Effector memory CD8-positive, alpha-beta T cell (primary cell): ENCODE measurements at regions not wholly inside any gene's neighbourhood (a gene's known extent, or its start where the extent isn't known, plus 50 kb on each side); places are given as distances from the start of the nearest gene placed in this dataset.

Source experiments
- ATAC-seq: fragments of 150-1000 bp; cut with Tn5 transposase; replicated peaks from 2 replicates; pipeline ENCODE4 v1.10.0; 2021; ENCODE audit warnings: mild to moderate bottlenecking, moderate library complexity
- DNase-seq, 3 experiments: peaks; one replicate each; pipeline ENCODE4 v3.0.0; 2021
- H3K27ac Mint-ChIP-seq, 2 donors: one replicate each; pipeline ENCODE4 v1.8.0; 2022; ENCODE audit warnings: mild to moderate bottlenecking in 2 of 2, mixed read lengths in 2 of 2, moderate library complexity in 2 of 2
- H3K27me3 Mint-ChIP-seq, 2 donors: one replicate each; pipeline ENCODE4 v1.8.0; 2022; ENCODE audit warnings: mixed read lengths in 2 of 2
- H3K36me3 Mint-ChIP-seq: one replicate; pipeline ENCODE4 v1.8.0; 2022; ENCODE audit warnings: mild to moderate bottlenecking, moderate library complexity, mixed read lengths; ENCODE audit not compliant: insufficient read depth
- H3K4me1 Mint-ChIP-seq, 2 donors: one replicate each; pipeline ENCODE4 v1.8.0; 2022; ENCODE audit warnings: low read depth in 2 of 2, mixed read lengths in 2 of 2
- H3K4me3 Mint-ChIP-seq, 2 donors: one replicate each; pipeline ENCODE4 v1.8.0; 2022; ENCODE audit warnings: mild to moderate bottlenecking in 2 of 2, mixed read lengths in 2 of 2, moderate library complexity in 2 of 2
- H3K9me3 Mint-ChIP-seq, 2 donors: one replicate each; pipeline ENCODE4 v1.8.0; 2022; ENCODE audit warnings: mixed read lengths in 2 of 2

DNA sequence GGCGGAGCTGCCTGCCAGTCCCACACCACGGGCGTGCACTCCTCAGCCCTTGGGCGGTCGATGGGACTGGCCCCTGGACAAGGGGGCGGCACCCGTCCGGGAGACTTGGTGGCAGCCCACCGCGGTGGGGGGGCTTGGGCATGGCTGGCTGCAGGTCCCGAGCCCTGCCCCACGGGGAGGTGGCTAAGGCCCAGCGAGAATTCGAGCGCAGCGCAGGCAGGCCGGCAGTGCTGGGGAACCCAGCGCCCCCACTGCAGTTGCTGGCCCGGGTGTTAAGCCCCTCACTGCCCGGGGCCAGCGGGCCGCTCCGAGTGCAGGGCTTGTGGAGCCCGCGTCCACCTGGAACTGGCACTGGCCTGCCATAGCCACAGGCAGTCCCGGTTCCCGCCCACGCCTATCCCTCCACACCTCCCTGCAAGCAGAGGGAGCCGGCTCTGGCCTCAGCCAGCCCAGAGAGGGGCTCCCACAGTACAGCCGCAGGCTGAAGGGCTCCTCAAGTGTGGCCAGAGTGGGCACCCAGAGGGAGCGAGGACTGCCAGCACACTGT is 742.9 kb upstream of the DDX18 start:
- Mint-ChIP-seq H3K4me1 (no peaks in the 10 kb centered on the region), H3K27me3 (no peaks in the 10 kb centered on the region), H3K36me3 (no peaks in the 10 kb centered on the region), H3K9me3 (peaks cover 8 to 16% of the 10 kb centered on the region in 2 donors), H3K4me3 (no peak overlapping the region), H3K27ac (no peak overlapping the region)
- ATAC-seq (no peak), DNase-seq (no peak)

DNA sequence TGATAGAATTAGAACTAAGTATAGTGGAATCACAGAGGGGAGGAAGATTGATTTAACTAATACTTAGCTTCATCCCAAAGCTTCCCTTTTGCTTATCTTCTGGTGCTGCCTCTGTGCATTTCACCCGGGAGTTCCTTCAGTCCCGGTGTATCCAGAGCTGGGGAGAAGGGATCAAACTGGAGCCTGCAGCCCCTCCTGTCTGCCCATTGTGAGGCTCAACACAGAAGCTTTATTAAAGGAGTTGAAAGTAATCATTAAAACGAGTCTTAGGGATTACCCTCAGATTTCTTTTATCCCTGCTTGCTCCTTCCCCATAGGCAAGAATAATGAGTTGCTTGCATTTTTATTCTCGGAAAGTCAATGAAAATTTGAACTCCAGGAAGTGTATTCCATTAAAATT is 739.7 kb upstream of the DDX18 start:
- no peak for ATAC-seq
- Mint-ChIP-seq H3K9me3 (peaks cover 10 to 25% of the 10 kb centered on the region in 2 donors), H3K4me1 (no peaks in the 10 kb centered on the region)

DNA sequence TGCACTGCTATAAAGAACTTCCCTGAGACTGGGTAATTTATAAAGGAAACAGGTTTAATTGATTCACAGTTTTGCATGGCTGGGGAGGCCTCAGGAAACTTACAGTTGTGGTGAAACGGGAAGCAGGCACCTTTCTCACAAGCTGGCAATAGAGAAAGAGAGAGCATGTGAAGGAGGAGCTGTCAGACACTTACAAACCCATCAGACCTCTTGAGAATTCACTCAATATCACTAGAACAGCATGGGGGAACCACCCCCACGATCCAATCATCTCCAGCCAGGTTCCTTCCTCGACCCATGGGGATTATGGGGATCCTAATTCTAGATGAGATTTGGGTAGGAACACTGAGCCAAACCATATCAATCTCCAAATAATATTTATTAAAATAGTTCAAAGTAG is 729.2 kb upstream of the DDX18 start:
- Mint-ChIP-seq H3K36me3 (no peaks in the 10 kb centered on the region), H3K4me3 (no peak overlapping the region), H3K27ac (no peak overlapping the region), H3K27me3 (no peaks in the 10 kb centered on the region), H3K4me1 (no peaks in the 10 kb centered on the region), H3K9me3 (peaks cover 12% of the 10 kb centered on the region in 2 donors)
- no peak for ATAC-seq
- no peak for DNase-seq

More for the DNA sequence above, 739.7 kb upstream of the DDX18 start:
- no peak for DNase-seq
- no peak overlapping the region for H3K27ac Mint-ChIP-seq
- no peaks in the 10 kb centered on the region for H3K36me3 Mint-ChIP-seq
- no peak overlapping the region for H3K4me3 Mint-ChIP-seq
- H3K27me3 Mint-ChIP-seq: no peaks in the 10 kb centered on the region

- H3K4me3 Mint-ChIP-seq: no peak overlapping the region
- no peaks in the 10 kb centered on the region for H3K4me1 Mint-ChIP-seq
- DNase-seq: no peak
- H3K9me3 Mint-ChIP-seq: peaks cover 9 to 12% of the 10 kb centered on the region in 2 donors
- no peaks in the 10 kb centered on the region for H3K27me3 Mint-ChIP-seq
- H3K27ac Mint-ChIP-seq: no peak overlapping the region
- no peak for ATAC-seq
- no peaks in the 10 kb centered on the region for H3K36me3 Mint-ChIP-seq
Measured at GRCh38 chr2:117085737-117086136, 728.8 kb upstream of the DDX18 start.

- Mint-ChIP-seq H3K4me3 (no peak overlapping the region), H3K27ac (no peak overlapping the region), H3K4me1 (no peaks in the 10 kb centered on the region), H3K9me3 (peaks cover 5 to 10% of the 10 kb centered on the region in 2 donors), H3K27me3 (no peaks in the 10 kb centered on the region), H3K36me3 (no peaks in the 10 kb centered on the region)
- no peak for DNase-seq
- ATAC-seq: no peak
Measured at GRCh38 chr2:117086174-117086942, 728.1 kb upstream of the DDX18 start.

DNA sequence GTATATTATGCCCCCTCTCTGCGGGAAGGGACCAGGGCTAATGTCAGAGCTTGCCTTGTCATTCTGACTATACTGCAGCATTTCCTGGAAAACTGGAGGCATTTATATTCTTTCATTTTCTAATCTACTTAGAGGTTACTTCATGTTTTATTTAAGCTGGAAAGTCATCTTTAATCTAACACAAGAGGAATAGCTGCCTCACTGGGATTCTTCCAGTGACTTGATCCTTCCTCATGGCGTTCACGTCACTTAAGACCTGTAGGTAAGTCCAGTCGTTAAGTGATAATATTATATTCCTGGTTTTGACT is 727.6 kb upstream of the DDX18 start:
- Mint-ChIP-seq H3K27me3 (no peaks in the 10 kb centered on the region), H3K9me3 (peaks cover 5 to 10% of the 10 kb centered on the region in 2 donors), H3K36me3 (no peaks in the 10 kb centered on the region), H3K4me1 (no peaks in the 10 kb centered on the region), H3K4me3 (no peak overlapping the region), H3K27ac (no peak overlapping the region)
- DNase-seq: no peak
- no peak for ATAC-seq

- H3K4me1 Mint-ChIP-seq: no peaks in the 10 kb centered on the region
- H3K9me3 Mint-ChIP-seq: peaks cover 0 to 9% of the 10 kb centered on the region in 2 donors
Measured at GRCh38 chr2:117087535-117088291, 726.8 kb upstream of the DDX18 start.

DNA sequence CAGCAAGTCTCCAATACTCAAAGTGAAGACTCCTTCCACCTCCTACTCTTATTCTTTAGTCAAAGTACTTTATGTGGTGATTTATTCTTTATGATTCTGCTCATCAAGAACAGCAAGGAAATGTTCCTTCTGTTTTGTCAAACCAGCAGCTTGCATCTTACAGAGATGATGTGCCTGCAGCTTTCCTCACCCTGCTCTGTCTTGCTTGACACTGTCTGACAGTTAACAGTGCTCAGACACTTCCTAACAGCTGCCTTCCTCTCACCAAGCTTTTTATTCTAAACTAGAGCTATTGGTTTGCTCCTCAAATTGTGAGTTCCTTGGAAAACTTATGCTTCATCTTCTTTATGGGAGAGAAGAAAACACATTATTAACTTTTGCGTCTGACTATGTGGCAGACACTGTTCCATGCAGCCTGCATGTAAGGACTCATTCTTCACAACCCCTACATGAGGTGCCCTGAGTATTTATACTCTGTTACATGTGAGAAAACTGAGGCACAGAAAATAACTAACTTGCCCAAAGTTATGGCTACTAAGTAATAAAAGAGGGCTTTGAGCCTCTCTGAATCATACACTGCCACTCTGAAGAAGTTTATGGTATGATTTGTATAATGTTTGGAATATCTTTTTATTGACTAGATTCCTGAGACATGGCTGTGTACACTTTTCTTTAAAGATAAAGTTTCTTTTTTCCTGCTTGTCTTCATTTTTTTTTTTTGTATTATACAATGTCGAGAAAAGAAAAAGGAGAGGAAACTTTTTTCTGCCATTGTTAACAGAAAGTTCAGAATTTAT is 723.3 kb upstream of the DDX18 start:
- Mint-ChIP-seq H3K27ac (no peak overlapping the region), H3K27me3 (no peaks in the 10 kb centered on the region), H3K4me3 (no peak overlapping the region), H3K9me3 (peaks cover 0 to 6% of the 10 kb centered on the region in 2 donors), H3K36me3 (no peaks in the 10 kb centered on the region), H3K4me1 (no peaks in the 10 kb centered on the region)
- no peak for DNase-seq
- ATAC-seq: no peak

More at GRCh38 chr2:117087535-117088291, 726.8 kb upstream of the DDX18 start:
- ATAC-seq (no peak), DNase-seq (no peak)
- no peak overlapping the region for H3K4me3 Mint-ChIP-seq
- H3K27ac Mint-ChIP-seq: no peak overlapping the region
- H3K36me3 Mint-ChIP-seq: no peaks in the 10 kb centered on the region
- H3K27me3 Mint-ChIP-seq: no peaks in the 10 kb centered on the region

DNA sequence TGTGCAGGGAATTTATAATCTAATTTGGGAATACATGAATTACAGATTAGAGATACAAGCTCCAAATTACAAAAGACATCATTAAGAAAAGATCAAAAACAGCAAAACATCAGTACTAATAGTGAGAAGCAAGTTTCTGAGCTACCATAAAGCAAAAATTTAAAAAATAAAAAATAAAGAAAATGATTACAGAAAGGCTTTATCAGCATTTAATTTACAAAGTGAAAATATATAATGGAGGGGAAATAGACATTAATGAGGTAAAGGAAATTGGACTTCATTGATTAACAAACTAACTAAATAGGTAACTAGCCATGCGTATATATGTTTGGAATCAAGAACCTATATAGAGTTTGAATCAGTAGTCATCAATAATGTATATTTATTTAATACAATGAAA is 712.9 kb upstream of the DDX18 start:
- ATAC-seq (no peak), DNase-seq (no peak)
- Mint-ChIP-seq H3K27ac (no peak overlapping the region), H3K36me3 (no peaks in the 10 kb centered on the region), H3K4me3 (no peak overlapping the region), H3K4me1 (no peaks in the 10 kb centered on the region), H3K9me3 (peaks cover 4 to 8% of the 10 kb centered on the region in 2 donors), H3K27me3 (no peaks in the 10 kb centered on the region)

GRCh38 chr2:117108741-117109267 is 705.7 kb upstream of the DDX18 start:
- no peak overlapping the region for H3K4me3 Mint-ChIP-seq
- H3K9me3 Mint-ChIP-seq: peaks cover 11 to 26% of the 10 kb centered on the region in 2 donors
- H3K36me3 Mint-ChIP-seq: no peaks in the 10 kb centered on the region
- H3K27me3 Mint-ChIP-seq: no peaks in the 10 kb centered on the region
- H3K4me1 Mint-ChIP-seq: no peaks in the 10 kb centered on the region
- no peak for ATAC-seq
- H3K27ac Mint-ChIP-seq: no peak overlapping the region
- DNase-seq: no peak

GRCh38 chr2:117118994-117119393 is 695.5 kb upstream of the DDX18 start:
- H3K27me3 Mint-ChIP-seq: no peaks in the 10 kb centered on the region
- no peak overlapping the region for H3K4me3 Mint-ChIP-seq
- ATAC-seq (no peak), DNase-seq (no peak)
- H3K9me3 Mint-ChIP-seq: peaks cover 0 to 11% of the 10 kb centered on the region in 2 donors
- H3K4me1 Mint-ChIP-seq: no peaks in the 10 kb centered on the region
- H3K27ac Mint-ChIP-seq: no peak overlapping the region
- H3K36me3 Mint-ChIP-seq: no peaks in the 10 kb centered on the region

- no peak overlapping the region for H3K4me3 Mint-ChIP-seq
- H3K27me3 Mint-ChIP-seq: no peaks in the 10 kb centered on the region
- H3K27ac Mint-ChIP-seq: no peak overlapping the region
- H3K4me1 Mint-ChIP-seq: no peaks in the 10 kb centered on the region
- DNase-seq: no peak
- peaks cover 7 to 12% of the 10 kb centered on the region in 2 donors for H3K9me3 Mint-ChIP-seq
- H3K36me3 Mint-ChIP-seq: no peaks in the 10 kb centered on the region
- no peak for ATAC-seq
Measured at GRCh38 chr2:117123362-117123761, 691.1 kb upstream of the DDX18 start.

- Mint-ChIP-seq H3K4me3 (no peak overlapping the region), H3K4me1 (no peaks in the 10 kb centered on the region), H3K9me3 (peaks cover 3 to 15% of the 10 kb centered on the region in 2 donors), H3K27ac (no peak overlapping the region), H3K36me3 (no peaks in the 10 kb centered on the region), H3K27me3 (no peaks in the 10 kb centered on the region)
- ATAC-seq (no peak), DNase-seq (no peak)
Measured at GRCh38 chr2:117126656-117127055, 687.8 kb upstream of the DDX18 start.
